GM12892 (cell line): ENCODE measurements at regions not wholly inside any gene's neighbourhood (a gene's known extent, or its start where the extent isn't known, plus 50 kb on each side); places are given as distances from the start of the nearest gene placed in this dataset.

ENCODE experiments used
- DNase-seq: peaks from one replicate; pipeline ENCODE4 v3.0.0; 2011; ENCODE audit not compliant: insufficient read length
- FAIRE-seq: peaks from 2 replicates; lab custom pipeline; 2011; peaks lifted over from hg19 to GRCh38; lab: Jason Lieb, UNC
- POLR2A ChIP-seq: IDR thresholded peaks from 2 replicates; pipeline ENCODE4 v1.6.1; 2011; ENCODE audit warnings: low read depth, low read length, control low read depth
- POLR2AphosphoS5 ChIP-seq: IDR thresholded peaks from 2 replicates; pipeline ENCODE4 v1.6.1; 2011; ENCODE audit warnings: low read depth, low read length, control low read depth
- TAF1 ChIP-seq: IDR thresholded peaks from 2 replicates; pipeline ENCODE4 v1.6.1; 2011; ENCODE audit warnings: low read depth, mild to moderate bottlenecking, control low read depth, low read length, borderline replicate concordance

GRCh38 chr1:22376976-22377375 lies 74.7 kb upstream of the ZBTB40 start:
- TF ChIP-seq TAF1 (no peak), POLR2A (no peak), POLR2AphosphoS5 (no peak)
- no peak for FAIRE-seq
- no peak for DNase-seq

- no peak for FAIRE-seq
- no peak for TF ChIP-seq TAF1
- TF ChIP-seq POLR2A = no peak
- no peak for TF ChIP-seq POLR2AphosphoS5
- no peak for DNase-seq
These were observed 72.1 kb upstream of the ZBTB40 start for GRCh38 chr1:22379566-22379965.

- no peak for TF ChIP-seq POLR2A
- TF ChIP-seq POLR2AphosphoS5 = no peak
- no peak for TF ChIP-seq TAF1
- FAIRE-seq = no peak
These were observed 71.4 kb upstream of the ZBTB40 start for GRCh38 chr1:22380024-22380785.

GRCh38 chr1:22383526-22384294 lies 67.9 kb upstream of the ZBTB40 start:
- FAIRE-seq = no peak
- TF ChIP-seq TAF1 (no peak), POLR2AphosphoS5 (no peak), POLR2A (no peak)
- DNase-seq = no peak

More at GRCh38 chr1:22380024-22380785, 71.4 kb upstream of the ZBTB40 start:
- no peak for DNase-seq

- TF ChIP-seq TAF1 = no peak
- no peak for TF ChIP-seq POLR2AphosphoS5
- no peak for TF ChIP-seq POLR2A
- FAIRE-seq (no peak), DNase-seq (no peak)
These were observed 66.1 kb upstream of the ZBTB40 start for GRCh38 chr1:22385537-22385936.

- FAIRE-seq (no peak), DNase-seq (no peak)
- TF ChIP-seq POLR2A (no peak), TAF1 (no peak), POLR2AphosphoS5 (no peak)
These were observed 64.9 kb upstream of the ZBTB40 start for GRCh38 chr1:22386774-22387173.

GRCh38 chr1:22387919-22388580 lies 63.6 kb upstream of the ZBTB40 start:
- FAIRE-seq = no peak
- TF ChIP-seq TAF1 = no peak
- TF ChIP-seq POLR2A = no peak
- no peak for DNase-seq

- FAIRE-seq (no peak), DNase-seq (no peak)
- TF ChIP-seq POLR2AphosphoS5 = no peak
These were observed 62.8 kb upstream of the ZBTB40 start for GRCh38 chr1:22388671-22389450.

GRCh38 chr1:22393587-22393986 lies 58.1 kb upstream of the ZBTB40 start:
- no peak for DNase-seq
- no peak for FAIRE-seq
- no peak for TF ChIP-seq POLR2A
- TF ChIP-seq POLR2AphosphoS5 = no peak
- no peak for TF ChIP-seq TAF1

GRCh38 chr1:22398656-22399420 lies 52.8 kb upstream of the ZBTB40 start:
- DNase-seq = no peak
- no peak for FAIRE-seq
- TF ChIP-seq POLR2AphosphoS5 = no peak
